Vagina (tissue), 2 donors: ENCODE measurements at regions not wholly inside any gene's neighbourhood (a gene's known extent, or its start where the extent isn't known, plus 50 kb on each side); places are given as distances from the start of the nearest gene placed in this dataset.
"Not testable (repeated sequence)": the region's sequence is repeated elsewhere in the genome, so short reads cannot be mapped to it uniquely, and the experiment has no call there.

ENCODE experiments used
- CTCF ChIP-seq, 3 experiments: fragments of 450-650 bp in 2 of 3; fragments of 200-600 bp in 1 of 3; sonication (generic) in 1 of 3; IDR thresholded peaks; one replicate each; pipeline ENCODE4 v1.5.1; 2017 to 2019; ENCODE audit warnings: antibody characterized with exemption in 3 of 3, mild to moderate bottlenecking in 2 of 3, moderate library complexity in 2 of 3
- POLR2AphosphoS5 ChIP-seq, 2 donors: sonication (generic); formaldehyde crosslinking; IDR thresholded peaks; one replicate each; pipeline ENCODE4 v1.9.0; 2017; ENCODE audit warnings: antibody characterized with exemption in 2 of 2, mild to moderate bottlenecking in 2 of 2, low read depth in 1 of 2; ENCODE audit not compliant: insufficient read depth in 1 of 2

DNA sequence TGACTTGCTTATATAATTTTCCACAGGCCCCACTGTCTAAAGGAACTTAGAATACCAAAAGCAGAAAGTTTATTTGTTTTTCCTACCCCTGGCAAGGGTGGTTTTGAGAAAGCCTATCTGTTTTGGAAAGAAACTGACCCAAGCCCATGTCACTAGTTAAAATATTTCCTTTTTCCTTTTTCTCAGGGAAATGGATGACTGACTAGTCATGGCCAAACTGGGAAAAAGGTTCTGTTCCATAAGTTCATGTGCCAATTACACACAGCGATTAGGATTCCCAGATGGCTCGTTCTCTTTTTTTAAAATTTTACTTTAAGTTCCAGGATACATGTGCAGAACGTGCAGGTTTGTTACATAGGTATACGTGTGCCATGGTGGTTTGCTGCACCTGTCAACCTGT lies 157.8 kb downstream of the IGLL1 start:
- TF ChIP-seq CTCF (IDR thresholded peaks at IDR 0.05); POLR2AphosphoS5 (IDR thresholded peaks at IDR 0.05; ENCODE audit: insufficient read depth in 1 of 2, low read depth in 1 of 2): not testable (repeated sequence)
